Spleen (tissue), 11 donors: ENCODE measurements at regions not wholly inside any gene's neighbourhood (a gene's known extent, or its start where the extent isn't known, plus 50 kb on each side); places are given as distances from the start of the nearest gene placed in this dataset.
"Not testable (repeated sequence)": the region's sequence is repeated elsewhere in the genome, so short reads cannot be mapped to it uniquely, and the experiment has no call there.

Experiments
- DNase-seq: peaks from one replicate; pipeline ENCODE4 v3.0.0-alpha.2; 2020
- H3K27ac ChIP-seq, 8 donors: fragments of 200-600 bp; sonication (generic) in 7 of 8; 1 replicate in 4 of 8; 2 replicates in 4 of 8; pipeline versions ENCODE4 v1.5.0 to v1.8.0; 2016 to 2021; ENCODE audit warnings: inconsistent platforms in 4 of 8, mild to moderate bottlenecking in 4 of 8, moderate library complexity in 1 of 8
- H3K27me3 ChIP-seq, 7 donors: fragments of 200-600 bp; sonication (generic) in 6 of 7; replicated peaks in 1 of 7; 1 replicate in 4 of 7; 2 replicates in 3 of 7; pipeline versions ENCODE4 v1.5.0 to v1.8.0; 2016 to 2021; ENCODE audit warnings: inconsistent platforms in 3 of 7, mild to moderate bottlenecking in 1 of 7
- H3K36me3 ChIP-seq, 6 donors: fragments of 200-600 bp; sonication (generic) in 5 of 6; 1 replicate in 4 of 6; 2 replicates in 2 of 6; pipeline versions ENCODE4 v1.5.0 to v1.8.0; 2016 to 2021; ENCODE audit warnings: inconsistent platforms in 2 of 6
- H3K4me1 ChIP-seq, 6 donors: fragments of 200-600 bp; sonication (generic) in 5 of 6; 1 replicate in 3 of 6; 2 replicates in 3 of 6; pipeline versions ENCODE4 v1.5.0 to v1.8.0; 2016 to 2021; ENCODE audit warnings: inconsistent platforms in 3 of 6
- H3K4me3 ChIP-seq, 8 donors: fragments of 200-600 bp; sonication (generic) in 7 of 8; 1 replicate in 4 of 8; 2 replicates in 4 of 8; pipeline versions ENCODE4 v1.5.0 to v1.8.0; 2016 to 2021; ENCODE audit warnings: inconsistent platforms in 4 of 8, mild to moderate bottlenecking in 4 of 8, moderate library complexity in 2 of 8
- H3K9me3 ChIP-seq, 8 donors: fragments of 200-600 bp; sonication (generic) in 7 of 8; 1 replicate in 4 of 8; 2 replicates in 4 of 8; pipeline versions ENCODE4 v1.5.0 to v1.8.0; 2016 to 2021; ENCODE audit warnings: inconsistent platforms in 4 of 8
- POLR2A ChIP-seq, 3 donors: fragments of 450-650 bp; IDR thresholded peaks; one replicate each; pipeline ENCODE4 v1.5.1; 2017; ENCODE audit warnings: antibody characterized with exemption in 3 of 3, mild to moderate bottlenecking in 1 of 3
- POLR2AphosphoS5 ChIP-seq, 3 donors: sonication (generic); formaldehyde crosslinking; IDR thresholded peaks; one replicate each; pipeline ENCODE4 v1.5.1; 2017; ENCODE audit warnings: antibody characterized with exemption in 3 of 3
- WGBS, 5 donors: extraction: QIAGEN DNeasy Blood & Tissue Kit in 3 of 5; methylation state at CpG; one replicate each; pipeline versions ENCODE4 v1.1.5 to v1.1.7; 2013 to 2018; 5-methylcytosine and 5-hydroxymethylcytosine counted together
- intact Hi-C: fragments of 100-400 bp; cut with DNase I; formaldehyde crosslinking; loops from one replicate; pipeline ENCODE4 v1.15.0; 2023; ENCODE audit warnings: low total_unique reads
- TF ChIP-seq, protein P1 (sequence below), 11 experiments: fragments of 200-600 bp in 7 of 11; fragments of 450-650 bp in 4 of 11; sonication (generic) in 4 of 11; IDR thresholded peaks in 8 of 11; conservative IDR thresholded peaks in 3 of 11; 1 replicate in 7 of 11; 2 replicates in 4 of 11; pipeline versions ENCODE4 v1.4.0 to v1.8.0; 2016 to 2021; ENCODE audit warnings: antibody characterized with exemption in 11 of 11, inconsistent platforms in 4 of 11, mild to moderate bottlenecking in 1 of 11
- donor health status: healthy with polysubstance abuse.
- donor health status: DM: no; HTN: no; CAD: no; lungs with moderate emphysema.
- donor health status: DM: no; HTN: no; CAD: no.
- donor health status: Bipolar disorder and iron deficiency.
- donor health status: healthy.
- donor health status: DM: no; HTN: no; CAD: no.
- donor health status: DM: yes; HTN: yes; CAD: no.

DNA sequence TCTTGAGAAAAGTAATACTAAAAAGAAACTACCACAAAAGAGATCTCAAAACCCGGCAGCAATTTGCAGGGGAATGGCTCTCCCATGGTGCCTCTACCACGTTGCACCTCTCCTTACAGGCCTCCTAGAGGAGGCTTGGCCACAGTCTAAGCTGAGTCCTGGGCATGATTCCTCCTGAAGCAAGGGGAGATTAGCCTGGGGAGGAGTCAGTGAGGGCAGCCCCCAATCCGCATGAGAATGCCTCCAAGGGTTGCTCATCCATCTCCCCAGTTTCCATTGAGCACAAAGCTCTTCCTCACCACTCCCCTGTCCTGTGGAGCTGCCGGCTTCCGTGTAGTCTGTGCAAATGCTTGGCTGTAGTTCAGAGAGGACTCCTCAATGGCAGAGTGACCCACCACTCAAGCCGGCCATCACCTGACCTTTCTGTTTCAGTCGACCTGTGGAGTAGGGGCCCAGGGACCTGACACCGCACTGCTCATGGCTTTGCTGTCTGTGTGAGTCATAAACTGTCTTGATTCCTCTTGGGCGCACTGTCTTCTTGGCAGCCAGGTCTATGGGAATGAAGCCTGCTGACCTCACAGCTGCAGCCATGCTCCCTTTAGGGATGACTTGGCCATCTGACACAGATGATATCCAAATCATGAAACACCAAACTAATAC lies 224.2 kb upstream of the SGCG start:
- H3K9me3 ChIP-seq, DNase-seq, H3K4me3 ChIP-seq, H3K4me1 ChIP-seq, H3K36me3 ChIP-seq, H3K27ac ChIP-seq, intact Hi-C loops, H3K27me3 ChIP-seq: not testable (repeated sequence)
- 82 to 87% (median 84%) methylated on average over 9 of the region's 9 CpGs for WGBS, 5 donors

DNA sequence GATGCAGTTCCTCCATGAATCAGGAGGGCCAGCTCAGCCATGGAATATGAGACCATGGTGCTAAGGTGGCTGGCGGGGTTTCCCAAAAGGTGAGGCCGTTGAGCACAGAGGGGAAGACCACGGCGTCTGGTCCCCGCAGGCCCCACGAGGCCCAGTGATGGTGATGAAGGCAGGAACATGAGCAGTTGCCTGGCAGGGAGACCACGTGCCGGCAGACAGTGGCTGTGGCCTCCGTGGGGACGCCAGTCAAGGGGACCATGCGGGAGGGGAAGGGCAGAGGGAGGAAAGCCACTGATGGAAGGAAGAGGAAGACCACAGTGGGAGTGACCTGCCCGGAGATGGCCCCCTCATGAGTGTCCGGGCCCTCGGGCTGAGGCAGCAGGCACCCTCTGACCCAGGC lies 220.9 kb upstream of the SGCG start:
- H3K27ac ChIP-seq, H3K27me3 ChIP-seq, H3K4me1 ChIP-seq, H3K4me3 ChIP-seq, DNase-seq, H3K36me3 ChIP-seq, H3K9me3 ChIP-seq, intact Hi-C loops: not testable (repeated sequence)
- WGBS, 5 donors = 86 to 96% (median 93%) methylated on average over 6 to 13 of the region's 14 CpGs

DNA sequence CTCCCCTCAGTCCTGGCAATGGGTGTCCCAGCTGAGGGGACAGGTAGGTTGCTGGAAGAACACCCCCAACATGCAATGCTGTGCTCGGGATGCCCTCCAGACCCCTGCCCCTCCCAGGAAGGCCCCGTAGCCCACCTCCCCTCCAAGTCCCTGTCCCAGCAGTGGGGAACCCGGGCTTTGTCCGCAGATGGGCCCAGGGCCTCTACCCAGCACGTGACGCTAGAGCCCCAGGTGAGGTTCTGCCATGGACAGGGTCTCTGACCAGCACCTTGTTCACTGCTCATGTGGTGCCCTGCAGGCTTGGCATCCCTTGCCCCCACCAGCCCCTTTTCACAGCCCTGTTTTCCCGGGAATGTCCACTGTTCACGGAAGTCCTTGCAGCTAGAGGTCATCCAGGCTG lies 220.0 kb upstream of the SGCG start:
- no peaks in the 10 kb centered on the region for H3K36me3 ChIP-seq
- intact Hi-C loops = no loop called here
- H3K4me1 ChIP-seq = no peaks in the 10 kb centered on the region
- no peaks in the 10 kb centered on the region for H3K9me3 ChIP-seq
- WGBS, 5 donors = 77 to 88% (median 82%) methylated on average over 5 to 8 of the region's 8 CpGs
- H3K4me3 ChIP-seq = no peak overlapping the region
- DNase-seq = no peak
- TF ChIP-seq POLR2A (IDR thresholded peaks at IDR 0.05) (no peak), POLR2AphosphoS5 (IDR thresholded peaks at IDR 0.05) (no peak)
- TF ChIP-seq, protein P1, sequence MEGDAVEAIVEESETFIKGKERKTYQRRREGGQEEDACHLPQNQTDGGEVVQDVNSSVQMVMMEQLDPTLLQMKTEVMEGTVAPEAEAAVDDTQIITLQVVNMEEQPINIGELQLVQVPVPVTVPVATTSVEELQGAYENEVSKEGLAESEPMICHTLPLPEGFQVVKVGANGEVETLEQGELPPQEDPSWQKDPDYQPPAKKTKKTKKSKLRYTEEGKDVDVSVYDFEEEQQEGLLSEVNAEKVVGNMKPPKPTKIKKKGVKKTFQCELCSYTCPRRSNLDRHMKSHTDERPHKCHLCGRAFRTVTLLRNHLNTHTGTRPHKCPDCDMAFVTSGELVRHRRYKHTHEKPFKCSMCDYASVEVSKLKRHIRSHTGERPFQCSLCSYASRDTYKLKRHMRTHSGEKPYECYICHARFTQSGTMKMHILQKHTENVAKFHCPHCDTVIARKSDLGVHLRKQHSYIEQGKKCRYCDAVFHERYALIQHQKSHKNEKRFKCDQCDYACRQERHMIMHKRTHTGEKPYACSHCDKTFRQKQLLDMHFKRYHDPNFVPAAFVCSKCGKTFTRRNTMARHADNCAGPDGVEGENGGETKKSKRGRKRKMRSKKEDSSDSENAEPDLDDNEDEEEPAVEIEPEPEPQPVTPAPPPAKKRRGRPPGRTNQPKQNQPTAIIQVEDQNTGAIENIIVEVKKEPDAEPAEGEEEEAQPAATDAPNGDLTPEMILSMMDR (IDR thresholded peaks at IDR 0.05 in 8 of 11, conservative IDR thresholded peaks at IDR 0.05 in 3 of 11) = no peak
- H3K27me3 ChIP-seq = no peaks in the 10 kb centered on the region
- H3K27ac ChIP-seq = no peak overlapping the region

DNA sequence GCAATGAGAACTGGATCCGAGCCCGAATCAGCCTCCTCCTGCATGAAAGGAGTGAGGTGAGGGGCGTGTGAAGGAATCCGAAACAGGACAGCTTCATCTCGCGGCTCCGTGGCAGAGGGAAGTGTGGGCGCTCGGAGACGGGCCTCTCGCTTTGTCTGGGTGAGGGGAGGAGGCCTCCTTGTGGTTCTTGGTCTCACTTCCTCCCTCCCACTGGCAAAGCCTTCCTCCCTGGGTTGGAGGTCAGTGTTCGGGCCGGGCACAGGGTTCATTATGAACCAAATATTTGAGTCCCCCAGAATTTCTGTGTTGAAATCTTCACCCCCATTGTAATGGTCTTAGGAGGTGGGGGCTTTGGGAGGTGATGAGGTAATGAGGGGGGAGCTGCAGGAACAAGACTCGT lies 219.4 kb upstream of the SGCG start:
- not testable (repeated sequence) for H3K27me3 ChIP-seq

DNA sequence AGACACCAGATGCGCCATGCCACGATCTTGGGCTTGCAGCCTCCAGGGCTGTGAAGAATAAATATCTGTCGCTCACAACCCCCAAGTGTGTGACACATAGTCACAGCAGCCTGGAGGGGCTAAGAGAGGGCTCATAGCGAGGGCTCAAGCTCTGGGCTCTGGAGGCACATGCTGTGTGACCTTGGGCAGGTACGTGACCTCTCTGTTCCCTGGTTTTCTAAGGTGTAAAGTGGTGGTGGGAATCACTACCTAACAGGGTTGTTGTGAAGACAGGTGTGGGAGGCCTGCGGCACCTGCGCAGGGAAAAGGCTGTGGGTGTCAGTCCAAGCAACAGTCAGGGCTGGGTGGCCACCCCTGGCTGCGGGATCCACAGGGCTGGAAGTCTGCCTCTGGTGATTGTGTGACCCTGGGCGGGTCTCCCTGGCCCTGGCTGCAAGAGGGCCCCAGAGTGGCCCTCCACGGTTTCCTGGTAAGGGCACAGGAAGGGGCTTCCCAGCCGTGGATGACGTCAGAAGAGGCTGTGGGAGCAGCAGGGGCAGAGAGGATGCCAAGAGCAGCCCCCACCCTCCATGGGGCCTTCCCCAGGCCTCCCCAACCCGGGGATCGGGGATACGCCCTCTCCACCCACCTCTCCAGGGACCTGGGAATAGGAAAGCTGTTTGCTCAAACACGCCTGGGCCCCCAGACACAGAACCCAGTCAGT lies 218.8 kb upstream of the SGCG start:
- no peak for DNase-seq
- TF ChIP-seq, protein P1 (IDR thresholded peaks at IDR 0.05 in 8 of 11, conservative IDR thresholded peaks at IDR 0.05 in 3 of 11) = no peak
- TF ChIP-seq POLR2A (IDR thresholded peaks at IDR 0.05) (no peak), POLR2AphosphoS5 (IDR thresholded peaks at IDR 0.05) (no peak)
- Histone ChIP-seq H3K27me3 (no peaks in the 10 kb centered on the region), H3K4me3 (no peak overlapping the region), H3K27ac (no peak overlapping the region), H3K4me1 (no peaks in the 10 kb centered on the region), H3K36me3 (no peaks in the 10 kb centered on the region), H3K9me3 (no peaks in the 10 kb centered on the region)
- intact Hi-C loops = no loop called here
- WGBS, 5 donors = 63 to 75% (median 68%) methylated on average over 12 to 16 of the region's 16 CpGs

More for the DNA sequence above, 219.4 kb upstream of the SGCG start:
- H3K4me1 ChIP-seq, H3K4me3 ChIP-seq, H3K36me3 ChIP-seq, H3K27ac ChIP-seq, DNase-seq, H3K9me3 ChIP-seq, intact Hi-C loops: not testable (repeated sequence)
- WGBS, 5 donors = 55 to 65% (median 61%) methylated on average over 9 to 14 of the region's 14 CpGs

DNA sequence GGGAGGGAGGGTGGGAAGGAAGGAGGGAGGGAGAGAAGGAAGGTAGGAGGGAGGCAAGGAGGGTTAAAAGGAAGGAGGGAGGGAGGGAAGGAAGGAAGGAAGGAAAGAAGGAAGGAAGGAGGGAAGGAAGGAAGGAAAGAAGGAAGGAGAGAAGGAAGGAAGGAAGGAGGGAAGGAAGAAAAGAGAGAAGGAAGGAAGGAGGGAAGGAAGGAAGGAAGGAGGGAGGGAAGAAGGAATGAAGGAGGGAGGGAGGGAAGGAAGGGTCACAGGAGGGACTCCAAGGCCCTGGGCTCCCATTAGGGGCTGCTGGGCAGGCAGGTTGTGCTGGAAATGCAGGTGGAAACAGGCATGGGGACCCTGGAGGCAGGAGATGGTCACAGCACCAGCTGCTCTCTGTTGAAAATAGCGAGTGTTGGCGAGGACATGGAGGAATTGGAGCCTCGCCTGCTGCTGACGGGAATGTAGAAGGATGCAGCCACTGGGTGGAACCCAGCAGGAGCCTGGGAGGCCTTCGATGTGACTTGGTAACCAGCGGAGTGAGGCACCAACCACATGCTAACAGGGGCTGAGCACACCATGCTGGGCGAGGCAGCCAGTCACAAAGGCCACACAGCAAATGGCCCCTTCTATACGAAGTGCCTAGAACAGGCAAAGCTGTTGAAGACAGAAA lies 217.3 kb upstream of the SGCG start:
- H3K36me3 ChIP-seq, intact Hi-C loops, H3K27me3 ChIP-seq, DNase-seq, H3K27ac ChIP-seq, H3K4me1 ChIP-seq, H3K9me3 ChIP-seq, H3K4me3 ChIP-seq: not testable (repeated sequence)
- 69 to 91% (median 82%) methylated on average over 8 of the region's 8 CpGs for WGBS, 5 donors
